IMR-90 (cell line): ENCODE measurements at regions not wholly inside any gene's neighbourhood (a gene's known extent, or its start where the extent isn't known, plus 50 kb on each side); places are given as distances from the start of the nearest gene placed in this dataset.

Experiments used
- ATAC-seq: fragments of 200-7000 bp; cut with Tn5 transposase; 2 replicates; pipeline ENCODE4 v1.9.1; 2020; ENCODE audit warnings: low read depth, mild to moderate bottlenecking, moderate library complexity
- BruUV-seq: library from RNA; stranded (reverse); fragments of 400-500 nt; replicated peaks from 2 replicates; lab custom pipeline; 2021; lab: Mats Ljungman, UMichigan
- CTCF ChIA-PET: fragments of 300-600 bp; formaldehyde crosslinking; extraction: SDS; loops from one replicate; lab custom pipeline; 2021; ENCODE audit warnings: antibody characterized with exemption; lab: Yijun Ruan, JAX
- POLR2A ChIA-PET: fragments of 300-600 bp; sonication (Branson Sonifier 250); formaldehyde crosslinking; loops from one replicate; lab custom pipeline; 2022; ENCODE audit warnings: antibody characterized with exemption; ENCODE audit not compliant: unreplicated experiment; lab: Charles Lee
- DNase-seq: peaks from one replicate; pipeline ENCODE4 v3.0.0; 2013
- H2AFZ ChIP-seq: replicated peaks from 2 replicates; pipeline ENCODE3; 2013; ENCODE audit warnings: low read length, mild to moderate bottlenecking; ENCODE audit not compliant: poor library complexity
- H2AK5ac ChIP-seq: 2 replicates; pipeline ENCODE4 v1.6.1; 2013; ENCODE audit warnings: low read depth, low read length, inconsistent platforms
- H2AK9ac ChIP-seq: replicated peaks from 2 replicates; pipeline ENCODE3; 2013; ENCODE audit warnings: mild to moderate bottlenecking, low read depth, low read length, moderate library complexity; ENCODE audit not compliant: poor library complexity
- H2BK120ac ChIP-seq: 2 replicates; pipeline ENCODE4 v1.6.1; 2013; ENCODE audit warnings: low read depth, low read length, inconsistent platforms
- H2BK15ac ChIP-seq: 3 replicates; pipeline ENCODE4 v1.6.1; 2013; ENCODE audit warnings: low read depth, low read length, inconsistent platforms
- H2BK20ac ChIP-seq: 2 replicates; pipeline ENCODE4 v1.6.1; 2013; ENCODE audit warnings: low read depth, mild to moderate bottlenecking, inconsistent platforms, low read length, moderate library complexity
- H2BK5ac ChIP-seq: 2 replicates; pipeline ENCODE4 v1.6.1; 2013; ENCODE audit warnings: mild to moderate bottlenecking, low read depth, low read length, inconsistent platforms; ENCODE audit not compliant: poor library complexity, severe bottlenecking
- H3K14ac ChIP-seq: replicated peaks from 2 replicates; pipeline ENCODE4 v1.6.1; 2013; ENCODE audit warnings: low read depth, low read length, inconsistent platforms
- H3K18ac ChIP-seq: 2 replicates; pipeline ENCODE4 v1.6.1; 2013; ENCODE audit warnings: low read depth, low read length, control low read depth
- H3K23ac ChIP-seq: 2 replicates; pipeline ENCODE4 v1.6.1; 2013; ENCODE audit warnings: low read depth, low read length, inconsistent platforms
- H3K27ac ChIP-seq: 2 replicates; pipeline ENCODE4 v1.5.1; 2013; ENCODE audit warnings: mild to moderate bottlenecking, control low read depth, low read length; ENCODE audit not compliant: insufficient read depth
- H3K27me3 ChIP-seq: 2 replicates; pipeline ENCODE4 v1.6.1; 2013; ENCODE audit warnings: low read length; ENCODE audit not compliant: control insufficient read depth, insufficient read depth
- H3K36me3 ChIP-seq: 2 replicates; pipeline ENCODE4 v1.6.1; 2013; ENCODE audit warnings: low read length, mixed read lengths; ENCODE audit not compliant: control insufficient read depth, insufficient read depth
- H3K4ac ChIP-seq: 2 replicates; pipeline ENCODE4 v1.6.1; 2013; ENCODE audit warnings: low read depth, low read length, inconsistent platforms
- H3K4me1 ChIP-seq: 2 replicates; pipeline ENCODE4 v1.6.1; 2013; ENCODE audit warnings: low read length, mixed read lengths; ENCODE audit not compliant: control insufficient read depth, insufficient read depth
- H3K4me2 ChIP-seq: 2 replicates; pipeline ENCODE4 v1.6.1; 2013; ENCODE audit warnings: low read depth, mild to moderate bottlenecking, control low read depth, low read length, moderate library complexity
- H3K4me3 ChIP-seq: 2 replicates; pipeline ENCODE4 v1.5.1; 2013; ENCODE audit warnings: low read depth, mild to moderate bottlenecking, control low read depth, low read length, moderate library complexity; ENCODE audit not compliant: insufficient read depth
- H3K56ac ChIP-seq: 2 replicates; pipeline ENCODE4 v1.6.1; 2013; ENCODE audit warnings: low read length, inconsistent platforms; ENCODE audit not compliant: insufficient read depth; ENCODE audit errors: extremely low read depth
- H3K79me1 ChIP-seq, 2 experiments: 2 replicates each; pipeline ENCODE4 v1.6.1; 2013; ENCODE audit warnings: low read length in 2 of 2, inconsistent platforms in 1 of 2, low read depth in 1 of 2
- H3K9ac ChIP-seq: 2 replicates; pipeline ENCODE4 v1.6.1; 2013; ENCODE audit warnings: low read depth, low read length, control low read depth
- H3K9me1 ChIP-seq: 2 replicates; pipeline ENCODE4 v1.6.1; 2013; ENCODE audit warnings: low read length, inconsistent platforms; ENCODE audit not compliant: insufficient read depth
- H3K9me3 ChIP-seq: 2 replicates; pipeline ENCODE4 v1.6.1; 2013; ENCODE audit warnings: low read length; ENCODE audit not compliant: control insufficient read depth, insufficient read depth
- H4K20me1 ChIP-seq: 2 replicates; pipeline ENCODE4 v1.6.1; 2013; ENCODE audit warnings: low read length, inconsistent platforms; ENCODE audit not compliant: insufficient read depth
- H4K5ac ChIP-seq: 2 replicates; pipeline ENCODE4 v1.6.1; 2013; ENCODE audit warnings: mild to moderate bottlenecking, low read depth, low read length, control low read depth
- H4K8ac ChIP-seq, 2 experiments: 2 replicates each; pipeline ENCODE4 v1.6.1; 2013; ENCODE audit warnings: low read depth in 2 of 2, low read length in 2 of 2, control low read depth in 1 of 2, inconsistent platforms in 1 of 2
- H4K91ac ChIP-seq: 2 replicates; pipeline ENCODE4 v1.6.1; 2013; ENCODE audit warnings: low read depth, low read length, inconsistent platforms; ENCODE audit not compliant: insufficient read depth
- BHLHE40 ChIP-seq: fragments of 150-350 bp; IDR thresholded peaks from 2 replicates; pipeline ENCODE4 v1.6.1; 2016; ENCODE audit warnings: mild to moderate bottlenecking, low read depth, low read length
- CEBPB ChIP-seq: IDR thresholded peaks from 2 replicates; pipeline ENCODE4 v1.6.1; 2012; ENCODE audit warnings: low read depth, low read length, improper control_type of control experiment
- CHD1 ChIP-seq: IDR thresholded peaks from 2 replicates; pipeline ENCODE4 v1.6.1; 2012; ENCODE audit warnings: low read depth, low read length, improper control_type of control experiment
- CTCF ChIP-seq: conservative IDR thresholded peaks from 2 replicates; pipeline ENCODE4 v1.5.1; 2012; ENCODE audit warnings: mild to moderate bottlenecking, low read depth, low read length, improper control_type of control experiment
- ELK1 ChIP-seq: fragments of 150-350 bp; IDR thresholded peaks from 2 replicates; pipeline ENCODE4 v1.6.1; 2016; ENCODE audit warnings: low read depth, mild to moderate bottlenecking, low read length, moderate library complexity, borderline replicate concordance
- MAZ ChIP-seq: IDR thresholded peaks from 2 replicates; pipeline ENCODE4 v1.6.1; 2012; ENCODE audit warnings: low read depth, mild to moderate bottlenecking, low read length, improper control_type of control experiment, moderate library complexity, borderline replicate concordance
- NFE2L2 ChIP-seq: fragments of 150-350 bp; IDR thresholded peaks from 2 replicates; pipeline ENCODE4 v1.6.1; 2016; ENCODE audit warnings: low read depth, mild to moderate bottlenecking, low read length
- RAD21 ChIP-seq: IDR thresholded peaks from 2 replicates; pipeline ENCODE4 v1.6.1; 2012; ENCODE audit warnings: low read length, improper control_type of control experiment
- WGBS, 2 experiments: methylation state at CpG; one replicate each; pipeline versions ENCODE4 v1.1.5 to v1.1.7; 2013; ENCODE audit warnings: missing lambda C conversion rate in 2 of 2; ENCODE audit not compliant: insufficient read length in 1 of 2; ENCODE audit errors: extremely low coverage in 2 of 2; 5-methylcytosine and 5-hydroxymethylcytosine counted together
- dilution Hi-C: fragments of 300-500 bp; cut with HindIII; formaldehyde crosslinking; loops from one replicate; pipeline ENCODE4 v1.14.3; 2018; ENCODE audit warnings: low sequenced_read_pairs; ENCODE audit not compliant: unreplicated experiment
- in situ Hi-C: fragments of 300-500 bp; cut with MboI; formaldehyde crosslinking; loops from 3 replicates; pipeline ENCODE4 v1.14.3; 2019; ENCODE audit warnings: low sequenced_read_pairs, inconsistent platforms, mixed read lengths
- intact Hi-C: fragments of 100-400 bp; cut with micrococcal nuclease; formaldehyde crosslinking; loops from 2 replicates; pipeline ENCODE4 v1.10.0; 2022

- H3K4ac ChIP-seq = no peak overlapping the region
- H2BK20ac ChIP-seq = no peak overlapping the region
- no peak overlapping the region for H3K4me2 ChIP-seq
- H3K27ac ChIP-seq = no peak overlapping the region
- BruUV-seq = no TSS peak
- in situ Hi-C loops = no loop called here
- H2BK15ac ChIP-seq = no peak overlapping the region
- ChIA-PET POLR2A (no interaction called here), CTCF (no interaction called here)
- peaks cover 2% of the 10 kb centered on the region; the same call in 1 of the 2 replicates for H3K4me1 ChIP-seq
- no peak overlapping the region for H3K18ac ChIP-seq
- intact Hi-C loops = no loop called here
- no CpG with 5 or more reads among the region's 2 CpGs for WGBS, 2 experiments
- H3K4me3 ChIP-seq = no peak overlapping the region
- no peaks in the 10 kb centered on the region for H3K9me3 ChIP-seq
- no peak overlapping the region for H3K56ac ChIP-seq
- no peak overlapping the region for H2BK120ac ChIP-seq
- H4K5ac ChIP-seq = no peak overlapping the region
- no peaks in the 10 kb centered on the region for H3K9me1 ChIP-seq
- H4K20me1 ChIP-seq = no peaks in the 10 kb centered on the region; the same call in 1 of the 2 replicates
- H3K36me3 ChIP-seq = no peaks in the 10 kb centered on the region
- no peak overlapping the region for H2AFZ ChIP-seq
- no peak for ATAC-seq
- H3K79me1 ChIP-seq = no peaks in the 10 kb centered on the region
- H3K9ac ChIP-seq = no peak overlapping the region
- dilution Hi-C loops = no loop called here
- H2BK5ac ChIP-seq = no peak overlapping the region
- no peak overlapping the region for H2AK5ac ChIP-seq
- no peak overlapping the region for H3K14ac ChIP-seq
- no peak overlapping the region for H4K8ac ChIP-seq
- H2AK9ac ChIP-seq = no peak overlapping the region
- TF ChIP-seq RAD21 (no peak), CEBPB (no peak), CTCF (no peak), CHD1 (no peak), ELK1 (no peak), BHLHE40 (no peak), MAZ (no peak), NFE2L2 (no peak)
- no peak overlapping the region for H4K91ac ChIP-seq
- no peak for DNase-seq
- H3K27me3 ChIP-seq = peaks cover 9% of the 10 kb centered on the region
- no peak overlapping the region for H3K23ac ChIP-seq
Observed at GRCh38 chr15:98530570-98530969, 117.8 kb upstream of the IGF1R start.
